OCI-LY3 (cell line): ENCODE measurements at regions not wholly inside any gene's neighbourhood (a gene's known extent, or its start where the extent isn't known, plus 50 kb on each side); places are given as distances from the start of the nearest gene placed in this dataset.
"Not testable (repeated sequence)": the region's sequence is repeated elsewhere in the genome, so short reads cannot be mapped to it uniquely, and the experiment has no call there.

Experiments
- H2AFZ ChIP-seq: fragments of 200-600, 300-600 bp; shearing (Covaris generic); 2 replicates; pipeline ENCODE4 v1.6.0; 2014; ENCODE audit warnings: antibody characterized with exemption, low read depth, low read length
- H3K27ac ChIP-seq: fragments of 200-600, 300-600 bp; sonication (generic); 2 replicates; pipeline ENCODE4 v1.5.1; 2014; ENCODE audit warnings: mild to moderate bottlenecking, low read length, moderate library complexity, mixed read lengths
- H3K27me3 ChIP-seq: fragments of 200-600, 300-600 bp; sonication (generic); 2 replicates; pipeline ENCODE4 v1.6.1; 2014; ENCODE audit warnings: low read depth, low read length, mixed read lengths
- H3K36me3 ChIP-seq: fragments of 200-600, 300-600 bp; sonication (generic); replicated peaks from 2 replicates; pipeline ENCODE3; 2014; ENCODE audit warnings: low read depth, low read length, mixed read lengths
- H3K4me1 ChIP-seq: fragments of 300-600, 200-600 bp; sonication (generic); 2 replicates; pipeline ENCODE4 v1.6.1; 2014; ENCODE audit warnings: low read length, mixed read lengths
- H3K4me2 ChIP-seq: fragments of 200-600, 300-600 bp; sonication (generic); 2 replicates; pipeline ENCODE4 v1.6.1; 2014; ENCODE audit warnings: low read length, mixed read lengths
- H3K4me3 ChIP-seq: fragments of 300-600, 200-600 bp; sonication (generic); 2 replicates; pipeline ENCODE4 v1.5.1; 2014; ENCODE audit warnings: antibody characterized with exemption, mild to moderate bottlenecking, low read length, moderate library complexity
- H3K79me2 ChIP-seq: fragments of 300-600, 200-600 bp; shearing (Covaris generic); 2 replicates; pipeline ENCODE4 v1.6.1; 2014; ENCODE audit warnings: mild to moderate bottlenecking, low read length, mixed read lengths
- H3K9ac ChIP-seq: fragments of 300-600, 200-600 bp; shearing (Covaris generic); 2 replicates; pipeline ENCODE4 v1.6.0; 2014; ENCODE audit warnings: mild to moderate bottlenecking, low read length, moderate library complexity
- H3K9me3 ChIP-seq: fragments of 200-600, 300-600 bp; shearing (Covaris generic); 2 replicates; pipeline ENCODE4 v1.6.1; 2014; ENCODE audit warnings: low read length, mixed read lengths; ENCODE audit not compliant: insufficient read depth
- H4K20me1 ChIP-seq: fragments of 200-600, 300-600 bp; sonication (generic); 2 replicates; pipeline ENCODE4 v1.6.1; 2016; ENCODE audit warnings: low read length, mixed read lengths; ENCODE audit not compliant: insufficient read depth
- CTCF ChIP-seq: fragments of 200-600, 300-600 bp; sonication (generic); IDR thresholded peaks from 2 replicates; pipeline ENCODE4 v1.5.1; 2014; ENCODE audit warnings: antibody characterized with exemption, low read length, low read depth
- EZH2phosphoT487 ChIP-seq: fragments of 200-600 bp; shearing (Covaris generic); IDR thresholded peaks from 2 replicates; pipeline ENCODE4 v1.6.1; 2018; ENCODE audit warnings: antibody characterized with exemption, mixed run types, low read depth

DNA sequence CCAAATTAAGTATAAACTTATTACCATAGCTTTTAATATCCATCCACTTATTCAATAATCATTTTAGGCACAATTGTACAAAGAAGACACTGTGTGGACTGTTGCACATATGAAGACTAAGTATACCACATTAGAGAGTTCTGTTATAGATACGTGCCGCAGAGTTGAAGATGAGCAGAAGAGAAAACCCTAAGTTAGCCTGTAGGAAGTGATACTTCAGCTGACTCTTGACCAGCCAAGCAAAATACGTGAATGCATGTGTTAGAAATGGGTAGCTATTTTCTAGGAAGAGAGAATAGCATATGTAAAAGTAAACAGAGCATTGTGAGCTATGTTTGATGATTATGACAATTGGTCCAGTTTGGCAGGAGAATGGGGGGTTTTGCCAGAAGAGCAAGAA lies 272.0 kb upstream of the ATP11B start:
- Histone ChIP-seq H3K9ac (no peak overlapping the region), H3K9me3 (no peaks in the 10 kb centered on the region), H3K4me3 (no peak overlapping the region), H2AFZ (no peak overlapping the region), H3K4me2 (peak overlapping the region; percentile 44), H3K27ac (no peak overlapping the region), H4K20me1 (no peaks in the 10 kb centered on the region), H3K27me3 (no peaks in the 10 kb centered on the region), H3K79me2 (no peaks in the 10 kb centered on the region), H3K4me1 (peaks cover 20% of the 10 kb centered on the region), H3K36me3 (no peaks in the 10 kb centered on the region)
- TF ChIP-seq EZH2phosphoT487 (no peak), CTCF (no peak)

DNA sequence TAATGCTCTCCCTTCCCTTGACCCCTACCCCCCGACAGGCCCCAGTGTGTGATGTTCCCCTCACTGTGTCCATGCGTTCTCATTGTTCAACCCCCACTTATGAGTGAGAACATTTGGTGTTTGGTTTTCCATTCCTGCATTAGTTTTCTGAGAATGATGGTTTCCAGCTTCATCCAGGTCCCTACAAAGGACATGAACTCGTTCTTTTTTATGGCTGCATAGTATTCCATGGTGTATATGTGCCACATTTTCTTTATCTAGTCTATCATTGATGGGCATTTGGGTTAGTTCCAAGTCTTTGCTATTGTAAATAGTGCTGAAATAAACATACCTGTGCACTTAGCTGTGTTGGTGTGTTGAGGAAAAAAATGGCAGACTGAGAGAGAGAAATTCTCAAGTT lies 269.9 kb upstream of the ATP11B start:
- not testable (repeated sequence) for H3K27me3 ChIP-seq, H3K9me3 ChIP-seq, H3K79me2 ChIP-seq, H3K4me2 ChIP-seq, H3K9ac ChIP-seq, H3K36me3 ChIP-seq, H4K20me1 ChIP-seq, H3K4me3 ChIP-seq, H3K27ac ChIP-seq, H2AFZ ChIP-seq
- H3K4me1 ChIP-seq = peaks cover 20% of the 10 kb centered on the region

DNA sequence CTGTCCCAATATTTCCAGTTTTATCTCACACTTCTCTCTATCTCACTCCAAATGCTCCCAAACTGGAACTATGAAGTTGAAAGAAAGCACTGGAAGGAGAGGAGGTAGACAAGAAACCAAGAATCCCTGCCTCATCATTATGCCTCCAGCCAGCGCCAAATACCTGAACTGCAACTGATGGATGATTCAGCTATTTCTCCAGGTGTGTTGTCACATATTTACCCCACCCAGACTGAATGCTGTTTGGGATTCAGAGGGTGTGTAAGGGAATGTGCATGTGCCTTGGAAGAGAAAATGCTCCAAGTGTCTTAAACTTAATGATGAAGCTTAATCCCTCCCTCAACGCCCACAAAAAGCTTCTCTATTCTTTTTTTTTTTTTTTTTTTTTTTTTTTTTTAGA lies 269.5 kb upstream of the ATP11B start:
- H3K36me3 ChIP-seq = no peaks in the 10 kb centered on the region

GRCh38 chr3:182524711-182525401 lies 268.4 kb upstream of the ATP11B start:
- Histone ChIP-seq H4K20me1 (no peaks in the 10 kb centered on the region), H3K36me3 (no peaks in the 10 kb centered on the region), H3K9ac (no peak overlapping the region), H2AFZ (no peak overlapping the region), H3K4me3 (no peak overlapping the region), H3K27me3 (no peaks in the 10 kb centered on the region), H3K79me2 (no peaks in the 10 kb centered on the region), H3K9me3 (no peaks in the 10 kb centered on the region), H3K4me2 (no peak overlapping the region), H3K4me1 (peaks cover 20% of the 10 kb centered on the region), H3K27ac (no peak overlapping the region)
- TF ChIP-seq CTCF (no peak), EZH2phosphoT487 (no peak)

More for the DNA sequence above, 269.5 kb upstream of the ATP11B start:
- Histone ChIP-seq H3K9ac (no peak overlapping the region), H3K4me3 (no peak overlapping the region), H3K79me2 (no peaks in the 10 kb centered on the region), H2AFZ (no peak overlapping the region), H3K4me1 (peaks cover 20% of the 10 kb centered on the region), H3K4me2 (no peak overlapping the region), H3K9me3 (no peaks in the 10 kb centered on the region), H3K27ac (no peak overlapping the region), H3K27me3 (no peaks in the 10 kb centered on the region), H4K20me1 (no peaks in the 10 kb centered on the region)
- TF ChIP-seq CTCF (no peak), EZH2phosphoT487 (no peak)
